CD14-positive monocyte (primary cell): ENCODE measurements at regions not wholly inside any gene's neighbourhood (a gene's known extent, or its start where the extent isn't known, plus 50 kb on each side); places are given as distances from the start of the nearest gene placed in this dataset.

Experiments used
- DNase-seq, 3 donors: peaks; one replicate each; pipeline ENCODE4 v3.0.0-alpha.2; 2011 to 2022
- H2AFZ ChIP-seq: 2 replicates; pipeline ENCODE4 v1.6.0; 2012; ENCODE audit warnings: mild to moderate bottlenecking, low read depth, low read length, inconsistent platforms; ENCODE audit not compliant: insufficient read depth, poor library complexity, severe bottlenecking
- H3K27ac ChIP-seq, 2 donors: 1 replicate in 1 of 2; 2 replicates in 1 of 2; pipeline ENCODE4 v1.5.1; 2012 to 2013; ENCODE audit warnings: low read length in 2 of 2, control low read depth in 1 of 2, inconsistent platforms in 1 of 2, low read depth in 1 of 2, mild to moderate bottlenecking in 1 of 2
- H3K27me3 ChIP-seq, 2 donors: one replicate each; pipeline versions ENCODE4 v1.6.0 to v1.6.1; 2011 to 2013; ENCODE audit warnings: low read length in 2 of 2; ENCODE audit not compliant: control insufficient read depth in 2 of 2, insufficient read depth in 2 of 2
- H3K36me3 ChIP-seq, 2 donors: replicated peaks in 1 of 2; 1 replicate in 1 of 2; 2 replicates in 1 of 2; pipeline versions ENCODE4 v1.5.1 to v1.6.1; 2012 to 2013; ENCODE audit warnings: low read length in 2 of 2, control low read depth in 1 of 2, inconsistent platforms in 1 of 2, mild to moderate bottlenecking in 1 of 2; ENCODE audit not compliant: insufficient read depth in 2 of 2, control insufficient read depth in 1 of 2
- H3K4me1 ChIP-seq, 2 donors: 1 replicate in 1 of 2; 2 replicates in 1 of 2; pipeline versions ENCODE4 v1.5.1 to v1.6.1; 2012 to 2013; ENCODE audit warnings: low read length in 2 of 2, control low read depth in 1 of 2, inconsistent platforms in 1 of 2, mild to moderate bottlenecking in 1 of 2, moderate library complexity in 1 of 2; ENCODE audit not compliant: insufficient read depth in 2 of 2, control insufficient read depth in 1 of 2
- H3K4me2 ChIP-seq: replicated peaks from 2 replicates; pipeline ENCODE3; 2012; ENCODE audit warnings: low read length, moderate library complexity, mild to moderate bottlenecking; ENCODE audit not compliant: poor library complexity, severe bottlenecking; ENCODE audit errors: extremely low read depth
- H3K4me3 ChIP-seq, 3 experiments: fragments of 200-600 bp in 1 of 3; sonication (generic) in 1 of 3; replicated peaks in 1 of 3; 1 replicate in 2 of 3; 2 replicates in 1 of 3; pipeline ENCODE4 v1.5.1; 2011 to 2013; ENCODE audit warnings: low read length in 3 of 3, mild to moderate bottlenecking in 3 of 3, control low read depth in 2 of 3, low read depth in 2 of 3, inconsistent platforms in 1 of 3, moderate library complexity in 1 of 3
- H3K79me2 ChIP-seq: 2 replicates; pipeline ENCODE4 v1.6.0; 2012; ENCODE audit warnings: mild to moderate bottlenecking, control low read depth, inconsistent platforms, low read length, moderate library complexity; ENCODE audit not compliant: insufficient read depth
- H3K9ac ChIP-seq: 2 replicates; pipeline ENCODE4 v1.6.0; 2017; ENCODE audit warnings: low read length, mild to moderate bottlenecking; ENCODE audit not compliant: insufficient read depth, poor library complexity, severe bottlenecking
- H3K9me3 ChIP-seq, 2 donors: replicated peaks in 1 of 2; 1 replicate in 1 of 2; 2 replicates in 1 of 2; pipeline versions ENCODE4 v1.5.1 to v1.6.1; 2012 to 2013; ENCODE audit warnings: low read length in 2 of 2, control low read depth in 1 of 2; ENCODE audit not compliant: control insufficient read depth in 1 of 2, insufficient read depth in 1 of 2
- H4K20me1 ChIP-seq: 2 replicates; pipeline ENCODE4 v1.6.0; 2012; ENCODE audit warnings: mild to moderate bottlenecking, low read length, control low read depth, moderate library complexity; ENCODE audit not compliant: insufficient read depth
- H3K27ac Mint-ChIP-seq, 7 donors: one replicate each; pipeline ENCODE4 v1.8.0; 2020; ENCODE audit warnings: mild to moderate bottlenecking in 7 of 7, mixed read lengths in 7 of 7, moderate library complexity in 6 of 7, inconsistent platforms in 2 of 7
- H3K27me3 Mint-ChIP-seq, 3 donors: one replicate each; pipeline ENCODE4 v1.8.0; 2021 to 2022; ENCODE audit warnings: low read depth in 3 of 3, mild to moderate bottlenecking in 3 of 3, mixed read lengths in 3 of 3, moderate library complexity in 3 of 3, inconsistent platforms in 1 of 3
- H3K36me3 Mint-ChIP-seq, 2 donors: one replicate each; pipeline ENCODE4 v1.8.0; 2020; ENCODE audit warnings: mixed read lengths in 2 of 2, inconsistent platforms in 1 of 2, mild to moderate bottlenecking in 1 of 2
- H3K4me1 Mint-ChIP-seq: one replicate; pipeline ENCODE4 v1.8.0; 2020; ENCODE audit warnings: mild to moderate bottlenecking, mixed read lengths
- H3K4me3 Mint-ChIP-seq, 2 donors: one replicate each; pipeline ENCODE4 v1.8.0; 2020; ENCODE audit warnings: mild to moderate bottlenecking in 2 of 2, mixed read lengths in 2 of 2, moderate library complexity in 1 of 2
- H3K9me3 Mint-ChIP-seq, 7 donors: one replicate each; pipeline ENCODE4 v1.8.0; 2020 to 2022; ENCODE audit warnings: mixed read lengths in 7 of 7, mild to moderate bottlenecking in 6 of 7, moderate library complexity in 6 of 7, inconsistent platforms in 2 of 7
- WGBS: methylation state at CpG from one replicate; pipeline ENCODE4 v1.1.5; 2013; ENCODE audit warnings: missing lambda C conversion rate; ENCODE audit not compliant: insufficient coverage; 5-methylcytosine and 5-hydroxymethylcytosine counted together
- intact Hi-C, 2 donors: fragments of 100-400 bp; cut with micrococcal nuclease; formaldehyde crosslinking; loops; one replicate each; pipeline versions ENCODE4 v1.15.0 to v1.15.1; 2023
- TF ChIP-seq, protein P1 (sequence below): fragments of 200-600 bp; IDR thresholded peaks from one replicate; pipeline ENCODE4 v1.8.0; 2022; ENCODE audit warnings: antibody characterized with exemption, mild to moderate bottlenecking

DNA sequence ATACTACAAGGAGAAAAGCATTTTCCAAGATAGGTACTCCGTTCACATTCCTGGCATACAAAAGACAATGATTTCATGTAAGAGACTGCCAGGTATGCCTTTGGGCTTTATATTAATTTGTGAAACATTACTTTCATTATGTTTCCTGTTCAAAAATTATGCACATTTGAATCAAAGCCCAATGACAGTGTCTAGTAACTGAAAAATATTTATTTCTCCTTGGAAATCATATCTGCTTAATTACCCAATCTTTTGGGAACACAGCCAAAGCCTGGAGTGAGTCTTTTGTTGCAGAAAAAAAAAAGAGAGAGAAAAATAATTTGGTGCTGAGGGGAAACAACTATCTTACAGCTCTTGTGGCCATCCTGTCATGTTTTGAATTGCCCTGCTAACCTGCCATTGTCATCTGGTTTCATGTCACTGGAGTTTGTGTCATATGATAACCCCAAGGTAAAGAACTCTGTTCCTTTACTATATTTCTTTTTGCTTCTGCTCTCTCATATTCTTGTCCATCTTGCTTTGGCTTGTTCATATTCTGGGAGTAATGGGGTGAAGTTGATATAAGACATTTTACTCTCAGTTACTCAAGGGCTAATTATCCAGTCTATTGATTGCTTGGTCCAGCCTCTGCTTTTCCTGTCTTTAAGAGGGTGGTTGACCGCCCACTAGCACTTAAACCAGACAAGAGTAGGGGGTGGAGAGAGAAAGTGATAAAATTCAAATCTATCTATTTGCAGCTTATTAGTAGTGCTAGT, 238.3 kb upstream of the NUDT12 start:
- Histone ChIP-seq H3K36me3 (no peaks in the 10 kb centered on the region), H3K4me1 (no peaks in the 10 kb centered on the region), H3K9me3 (peaks cover 0 to 16% of the 10 kb centered on the region in 2 donors), H4K20me1 (no peaks in the 10 kb centered on the region), H3K4me3 (no peak overlapping the region), H3K9ac (no peak overlapping the region), H2AFZ (no peak overlapping the region), H3K27ac (no peak overlapping the region), H3K4me2 (no peak overlapping the region), H3K79me2 (no peaks in the 10 kb centered on the region), H3K27me3 (no peaks in the 10 kb centered on the region)
- intact Hi-C loops: no loop called here
- no CpG with 5 or more reads among the region's 2 CpGs for WGBS
- H3K4me3 Mint-ChIP-seq: no peak overlapping the region
- no peaks in the 10 kb centered on the region for H3K36me3 Mint-ChIP-seq
- no peaks in the 10 kb centered on the region for H3K4me1 Mint-ChIP-seq
- peaks cover 0 to 14% (median 4%) of the 10 kb centered on the region in 7 donors for H3K9me3 Mint-ChIP-seq
- no peak overlapping the region for H3K27ac Mint-ChIP-seq
- DNase-seq: no peak
- no peaks in the 10 kb centered on the region for H3K27me3 Mint-ChIP-seq
- TF ChIP-seq, protein P1, sequence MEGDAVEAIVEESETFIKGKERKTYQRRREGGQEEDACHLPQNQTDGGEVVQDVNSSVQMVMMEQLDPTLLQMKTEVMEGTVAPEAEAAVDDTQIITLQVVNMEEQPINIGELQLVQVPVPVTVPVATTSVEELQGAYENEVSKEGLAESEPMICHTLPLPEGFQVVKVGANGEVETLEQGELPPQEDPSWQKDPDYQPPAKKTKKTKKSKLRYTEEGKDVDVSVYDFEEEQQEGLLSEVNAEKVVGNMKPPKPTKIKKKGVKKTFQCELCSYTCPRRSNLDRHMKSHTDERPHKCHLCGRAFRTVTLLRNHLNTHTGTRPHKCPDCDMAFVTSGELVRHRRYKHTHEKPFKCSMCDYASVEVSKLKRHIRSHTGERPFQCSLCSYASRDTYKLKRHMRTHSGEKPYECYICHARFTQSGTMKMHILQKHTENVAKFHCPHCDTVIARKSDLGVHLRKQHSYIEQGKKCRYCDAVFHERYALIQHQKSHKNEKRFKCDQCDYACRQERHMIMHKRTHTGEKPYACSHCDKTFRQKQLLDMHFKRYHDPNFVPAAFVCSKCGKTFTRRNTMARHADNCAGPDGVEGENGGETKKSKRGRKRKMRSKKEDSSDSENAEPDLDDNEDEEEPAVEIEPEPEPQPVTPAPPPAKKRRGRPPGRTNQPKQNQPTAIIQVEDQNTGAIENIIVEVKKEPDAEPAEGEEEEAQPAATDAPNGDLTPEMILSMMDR: no peak

DNA sequence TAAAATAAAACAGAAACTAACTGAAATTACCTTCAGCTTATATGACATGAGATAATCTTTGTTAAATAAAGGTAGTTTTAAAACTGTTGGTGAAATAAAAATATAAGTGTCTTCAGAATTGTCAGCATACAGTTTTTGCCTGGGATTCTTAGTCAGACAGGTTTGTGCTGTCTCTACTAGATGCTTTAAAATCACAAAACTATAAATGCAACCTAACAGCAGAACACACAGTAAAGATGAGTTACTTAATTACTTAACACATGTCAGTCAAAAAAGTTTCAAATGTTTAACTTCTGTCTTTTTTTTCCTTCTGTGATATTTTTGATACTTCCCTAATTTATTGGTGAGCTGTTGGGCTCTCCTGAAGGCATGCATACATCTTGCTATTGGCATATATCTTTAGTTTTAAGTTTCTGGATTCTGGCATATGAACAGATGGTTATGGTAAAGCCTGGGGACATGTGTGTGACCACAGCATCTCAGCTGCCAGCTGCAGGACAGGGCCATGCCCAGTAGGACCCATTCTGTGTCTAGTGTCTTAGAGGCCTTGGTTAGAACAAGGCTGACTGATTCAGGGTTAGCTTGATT, 231.1 kb upstream of the NUDT12 start:
- H3K27me3 Mint-ChIP-seq: peaks cover 0 to 2% (median 0%) of the 10 kb centered on the region in 3 donors
- intact Hi-C loops: no loop called here
- no peak overlapping the region for H3K9ac ChIP-seq
- H3K4me1 Mint-ChIP-seq: no peaks in the 10 kb centered on the region
- H3K79me2 ChIP-seq: no peaks in the 10 kb centered on the region
- TF ChIP-seq, protein P1: no peak
- no peak for DNase-seq
- H3K27me3 ChIP-seq: no peaks in the 10 kb centered on the region
- no peak overlapping the region for H3K4me3 ChIP-seq
- no peaks in the 10 kb centered on the region for H3K36me3 Mint-ChIP-seq
- H4K20me1 ChIP-seq: no peaks in the 10 kb centered on the region
- H3K9me3 Mint-ChIP-seq: peaks cover 17 to 44% (median 24%) of the 10 kb centered on the region in 7 donors
- no peak overlapping the region for H3K4me3 Mint-ChIP-seq
- no peak overlapping the region for H3K27ac ChIP-seq
- H3K4me1 ChIP-seq: no peaks in the 10 kb centered on the region
- H2AFZ ChIP-seq: no peak overlapping the region
- H3K4me2 ChIP-seq: no peak overlapping the region
- no peak overlapping the region for H3K27ac Mint-ChIP-seq
- H3K9me3 ChIP-seq: peaks cover 21 to 45% of the 10 kb centered on the region in 2 donors
- no peaks in the 10 kb centered on the region for H3K36me3 ChIP-seq
